Lung (tissue), 11 donors: ENCODE measurements at regions not wholly inside any gene's neighbourhood (a gene's known extent, or its start where the extent isn't known, plus 50 kb on each side); places are given as distances from the start of the nearest gene placed in this dataset.
A peak's percentile ranks its signal among the peaks of the same experiment; 100 is the strongest.

ENCODE experiments used
- ATAC-seq: fragments of 200-7000 bp; cut with Tn5 transposase; one replicate; pipeline ENCODE4 v1.9.1; 2020; ENCODE audit warnings: moderate number of reproducible peaks; ENCODE audit not compliant: insufficient read depth, low FRiP score
- DNase-seq, 3 donors: peaks; one replicate each; pipeline ENCODE4 v3.0.0-alpha.2; 2013 to 2017
- H3K27ac ChIP-seq, 2 donors: one replicate each; pipeline ENCODE4 v1.5.1; 2013; ENCODE audit warnings: mild to moderate bottlenecking in 2 of 2, moderate library complexity in 2 of 2, control low read depth in 1 of 2, inconsistent platforms in 1 of 2, low read depth in 1 of 2, low read length in 1 of 2
- H3K27me3 ChIP-seq, 3 donors: one replicate each; pipeline ENCODE4 v1.5.1; 2013; ENCODE audit warnings: low read length in 2 of 3; ENCODE audit not compliant: control insufficient read depth in 3 of 3, insufficient read depth in 3 of 3
- H3K36me3 ChIP-seq, 4 donors: one replicate each; pipeline ENCODE4 v1.5.1; 2013; ENCODE audit warnings: low read length in 4 of 4, mild to moderate bottlenecking in 1 of 4, moderate library complexity in 1 of 4; ENCODE audit not compliant: control insufficient read depth in 4 of 4, insufficient read depth in 4 of 4
- H3K4me1 ChIP-seq, 5 donors: one replicate each; pipeline ENCODE4 v1.5.1; 2013; ENCODE audit warnings: low read length in 5 of 5, mild to moderate bottlenecking in 2 of 5, moderate library complexity in 1 of 5; ENCODE audit not compliant: control insufficient read depth in 5 of 5, insufficient read depth in 5 of 5
- H3K4me3 ChIP-seq: one replicate; pipeline ENCODE4 v1.5.1; 2013; ENCODE audit warnings: mild to moderate bottlenecking, control low read depth, moderate library complexity
- H3K9ac ChIP-seq, 2 donors: one replicate each; pipeline ENCODE4 v1.5.1; 2013; ENCODE audit warnings: low read length in 2 of 2, control low read depth in 1 of 2; ENCODE audit not compliant: insufficient read depth in 1 of 2
- H3K9me3 ChIP-seq, 4 donors: one replicate each; pipeline ENCODE4 v1.5.1; 2013; ENCODE audit warnings: low read length in 3 of 4, mild to moderate bottlenecking in 1 of 4, moderate library complexity in 1 of 4; ENCODE audit not compliant: control insufficient read depth in 4 of 4, insufficient read depth in 3 of 4
- CTCF ChIP-seq: IDR thresholded peaks from 2 replicates; pipeline ENCODE4 v1.5.1; 2012; ENCODE audit warnings: mild to moderate bottlenecking; ENCODE audit errors: control extremely low read depth, extremely low read depth
- WGBS, 2 donors: extraction: QIAGEN DNeasy Blood & Tissue Kit; methylation state at CpG; one replicate each; pipeline ENCODE4 v1.1.7; 2013; 5-methylcytosine and 5-hydroxymethylcytosine counted together
- donor health status: control.
- donor health status: control.
- donor health status: Bipolar disorder and iron deficiency.
- donor health status: healthy.
- donor health status: DM: yes; HTN: yes; CAD: no.

GRCh38 chr14:45699471-45699870 lies 446.5 kb upstream of the MIS18BP1 start:
- Histone ChIP-seq H3K4me1 (peaks cover 0 to 8% (median 5%) of the 10 kb centered on the region in 5 donors), H3K4me3 (no peak overlapping the region), H3K27ac (no peak overlapping the region), H3K27me3 (no peaks in the 10 kb centered on the region), H3K9me3 (no peaks in the 10 kb centered on the region), H3K36me3 (no peaks in the 10 kb centered on the region), H3K9ac (no peak overlapping the region)
- DNase-seq (no peak), ATAC-seq (no peak)
- TF ChIP-seq CTCF = no peak
- WGBS, 2 donors = 73 to 83% methylated on average over 5 of the region's 5 CpGs

DNA sequence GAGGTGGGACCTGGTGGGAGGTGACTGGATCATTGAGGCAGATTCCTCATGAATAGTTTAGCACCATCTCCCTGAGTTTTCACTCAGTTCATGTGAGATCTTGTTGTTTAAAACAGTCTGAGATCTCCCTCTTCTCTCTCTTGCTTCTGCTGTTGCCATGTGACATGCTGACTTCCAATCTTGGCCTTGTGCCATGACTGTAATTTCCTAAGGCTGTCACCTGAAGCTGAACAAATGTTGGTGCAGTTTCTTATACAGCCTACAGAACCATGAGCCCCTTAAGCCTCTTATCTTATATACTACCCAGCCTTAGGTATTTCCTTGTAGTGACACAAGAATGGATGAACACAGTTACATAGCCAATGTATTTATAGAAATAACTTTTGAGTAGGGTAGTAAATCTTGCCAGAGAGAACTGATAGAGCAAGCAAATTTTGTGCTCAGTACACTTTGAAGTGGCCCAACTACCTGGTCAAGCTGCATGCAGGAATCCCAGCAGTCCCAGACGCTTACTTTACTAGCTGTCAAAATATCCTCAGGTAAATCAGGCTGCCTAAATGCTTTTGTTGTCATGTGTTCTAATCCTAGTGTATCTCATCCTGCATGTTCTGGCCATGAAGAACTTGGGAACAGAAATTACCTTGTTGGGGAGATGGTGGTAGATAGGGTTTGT lies 445.6 kb upstream of the MIS18BP1 start:
- DNase-seq (peak in 2 of 3 donors; percentile 29 to 72), ATAC-seq (peak; percentile 38)
- Histone ChIP-seq H3K9me3 (no peaks in the 10 kb centered on the region), H3K36me3 (no peaks in the 10 kb centered on the region), H3K27me3 (no peaks in the 10 kb centered on the region), H3K4me3 (no peak overlapping the region), H3K27ac (no peak overlapping the region), H3K4me1 (peaks cover 0 to 8% (median 5%) of the 10 kb centered on the region in 5 donors), H3K9ac (no peak overlapping the region)
- no peak for TF ChIP-seq CTCF
- 38 to 55% methylated on average over 1 of the region's 1 CpG for WGBS, 2 donors

- no peak overlapping the region for H3K9ac ChIP-seq
- H3K4me3 ChIP-seq = no peak overlapping the region
- DNase-seq (no peak), ATAC-seq (no peak)
- H3K9me3 ChIP-seq = no peaks in the 10 kb centered on the region
- 59 to 65% methylated on average over 4 of the region's 4 CpGs for WGBS, 2 donors
- H3K27me3 ChIP-seq = no peaks in the 10 kb centered on the region
- H3K4me1 ChIP-seq = no peaks in the 10 kb centered on the region
- no peak overlapping the region for H3K27ac ChIP-seq
- no peaks in the 10 kb centered on the region for H3K36me3 ChIP-seq
- TF ChIP-seq CTCF = no peak
Measured at GRCh38 chr14:45686771-45687170, 433.8 kb upstream of the MIS18BP1 start.

DNA sequence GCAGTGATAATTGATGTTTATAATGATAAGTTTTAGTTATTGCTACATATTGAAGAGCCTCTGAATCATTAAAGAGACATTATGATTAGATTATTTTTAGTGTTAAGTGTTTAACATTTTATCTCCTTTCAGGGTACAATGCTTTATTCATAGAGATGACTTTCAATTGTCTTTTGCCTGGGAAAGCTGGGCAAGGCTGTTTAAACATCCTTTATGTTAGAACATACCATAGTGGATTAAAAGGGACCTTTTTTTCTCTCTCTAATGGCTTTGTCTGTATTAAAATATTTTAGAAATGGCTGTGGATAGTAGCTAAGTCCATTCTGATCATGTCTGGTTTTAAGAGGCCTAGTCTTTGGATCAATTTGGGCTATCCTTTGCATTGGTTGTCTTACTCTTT lies 427.5 kb upstream of the MIS18BP1 start:
- TF ChIP-seq CTCF = no peak
- Histone ChIP-seq H3K27me3 (no peaks in the 10 kb centered on the region), H3K4me3 (no peak overlapping the region), H3K9ac (no peak overlapping the region), H3K4me1 (no peaks in the 10 kb centered on the region), H3K27ac (no peak overlapping the region), H3K36me3 (no peaks in the 10 kb centered on the region), H3K9me3 (no peaks in the 10 kb centered on the region)
- ATAC-seq (no peak), DNase-seq (no peak)
